H9 (cell line): ENCODE measurements at regions not wholly inside any gene's neighbourhood (a gene's known extent, or its start where the extent isn't known, plus 50 kb on each side); places are given as distances from the start of the nearest gene placed in this dataset.

Source experiments
- DNase-seq: peaks from one replicate; pipeline ENCODE4 v3.0.0-alpha.2; 2017
- H2AFZ ChIP-seq: one replicate; pipeline ENCODE4 v1.6.1; 2013; ENCODE audit warnings: mild to moderate bottlenecking, low read length, control low read depth, moderate library complexity
- H2AK5ac ChIP-seq: 2 replicates; pipeline ENCODE4 v1.6.1; 2013; ENCODE audit warnings: low read length, control low read depth, mixed read lengths; ENCODE audit not compliant: insufficient read length
- H2BK120ac ChIP-seq: one replicate; pipeline ENCODE4 v1.6.1; 2013; ENCODE audit warnings: low read depth, mild to moderate bottlenecking, low read length, control low read depth, inconsistent platforms; ENCODE audit not compliant: poor library complexity, severe bottlenecking
- H2BK12ac ChIP-seq: 2 replicates; pipeline ENCODE4 v1.6.1; 2013; ENCODE audit warnings: low read length, control low read depth, mixed read lengths, low read depth; ENCODE audit not compliant: insufficient read length
- H2BK15ac ChIP-seq: 2 replicates; pipeline ENCODE4 v1.6.1; 2013; ENCODE audit warnings: low read depth, low read length, control low read depth
- H2BK20ac ChIP-seq: one replicate; pipeline ENCODE4 v1.6.1; 2013; ENCODE audit warnings: low read depth, mild to moderate bottlenecking, low read length, control low read depth, inconsistent platforms; ENCODE audit not compliant: poor library complexity, severe bottlenecking
- H2BK5ac ChIP-seq: 2 replicates; pipeline ENCODE4 v1.6.1; 2013; ENCODE audit warnings: low read length, control low read depth, mixed read lengths; ENCODE audit not compliant: insufficient read length
- H3K14ac ChIP-seq: 2 replicates; pipeline ENCODE4 v1.6.1; 2013; ENCODE audit warnings: low read length, control low read depth; ENCODE audit not compliant: insufficient read depth
- H3K18ac ChIP-seq: 2 replicates; pipeline ENCODE4 v1.6.1; 2013; ENCODE audit warnings: low read depth, mild to moderate bottlenecking, mixed read lengths, low read length, control low read depth; ENCODE audit not compliant: insufficient read length
- H3K23ac ChIP-seq: 2 replicates; pipeline ENCODE4 v1.6.1; 2013; ENCODE audit warnings: low read length, control low read depth, mixed read lengths, low read depth; ENCODE audit not compliant: insufficient read length
- H3K23me2 ChIP-seq: 2 replicates; pipeline ENCODE4 v1.6.1; 2013; ENCODE audit warnings: low read depth, mild to moderate bottlenecking, mixed read lengths, low read length, control low read depth; ENCODE audit not compliant: insufficient read length, poor library complexity, severe bottlenecking
- H3K27ac ChIP-seq: 2 replicates; pipeline ENCODE4 v1.5.1; 2013; ENCODE audit warnings: low read length, control low read depth, mixed read lengths, low read depth; ENCODE audit not compliant: insufficient read length
- H3K27me3 ChIP-seq: 2 replicates; pipeline ENCODE4 v1.6.1; 2013; ENCODE audit warnings: low read length, control low read depth, inconsistent platforms; ENCODE audit not compliant: insufficient read depth
- H3K4ac ChIP-seq: 2 replicates; pipeline ENCODE4 v1.6.1; 2013; ENCODE audit warnings: low read depth, mild to moderate bottlenecking, control low read depth, inconsistent platforms, low read length, moderate library complexity
- H3K4me1 ChIP-seq: 2 replicates; pipeline ENCODE4 v1.6.1; 2013; ENCODE audit warnings: low read length, control low read depth, inconsistent platforms; ENCODE audit not compliant: insufficient read depth
- H3K4me2 ChIP-seq: 2 replicates; pipeline ENCODE4 v1.6.1; 2013; ENCODE audit warnings: low read length, control low read depth, mixed read lengths; ENCODE audit not compliant: insufficient read length, insufficient read depth
- H3K56ac ChIP-seq: 2 replicates; pipeline ENCODE4 v1.6.1; 2013; ENCODE audit warnings: low read depth, mild to moderate bottlenecking, mixed read lengths, low read length, control low read depth; ENCODE audit not compliant: insufficient read length
- H3K79me1 ChIP-seq: 2 replicates; pipeline ENCODE4 v1.6.1; 2013; ENCODE audit warnings: low read depth, mild to moderate bottlenecking, moderate library complexity, low read length, control low read depth, inconsistent platforms; ENCODE audit not compliant: insufficient read depth, poor library complexity, severe bottlenecking
- H3K79me2 ChIP-seq: 2 replicates; pipeline ENCODE4 v1.6.1; 2013; ENCODE audit warnings: low read length, control low read depth, inconsistent platforms; ENCODE audit not compliant: insufficient read depth
- H3K9ac ChIP-seq: 2 replicates; pipeline ENCODE4 v1.6.1; 2013; ENCODE audit warnings: low read length, control low read depth, mixed read lengths; ENCODE audit not compliant: insufficient read length; ENCODE audit errors: extremely low read depth
- H3K9me3 ChIP-seq: one replicate; pipeline ENCODE4 v1.6.1; 2013; ENCODE audit warnings: low read depth, low read length, inconsistent platforms; ENCODE audit not compliant: control insufficient read depth
- H3T11ph ChIP-seq: one replicate; pipeline ENCODE4 v1.6.1; 2013; ENCODE audit warnings: mild to moderate bottlenecking, low read length, control low read depth, inconsistent platforms
- H4K20me1 ChIP-seq: one replicate; pipeline ENCODE4 v1.6.1; 2013; ENCODE audit not compliant: control insufficient read depth, insufficient read length, insufficient read depth
- H4K5ac ChIP-seq: 2 replicates; pipeline ENCODE4 v1.6.1; 2013; ENCODE audit warnings: low read depth, mild to moderate bottlenecking, mixed read lengths, low read length, control low read depth; ENCODE audit not compliant: insufficient read length
- H4K8ac ChIP-seq: replicated peaks from 2 replicates; pipeline ENCODE4 v1.6.1; 2013; ENCODE audit warnings: low read length, control low read depth, mixed read lengths, low read depth; ENCODE audit not compliant: insufficient read length
- H4K91ac ChIP-seq: 2 replicates; pipeline ENCODE4 v1.6.1; 2013; ENCODE audit warnings: low read depth, mild to moderate bottlenecking, moderate library complexity, mixed read lengths, low read length, control low read depth; ENCODE audit not compliant: insufficient read length
- H3K27ac Mint-ChIP-seq, 3 experiments: 2 replicates in 2 of 3; 3 replicates in 1 of 3; pipeline ENCODE4 v1.8.0; 2020 to 2021; ENCODE audit warnings: mixed read lengths in 3 of 3, mild to moderate bottlenecking in 1 of 3, moderate library complexity in 1 of 3
- H3K27me3 Mint-ChIP-seq: 2 replicates; pipeline ENCODE4 v1.8.0; 2021; ENCODE audit warnings: low read depth, mild to moderate bottlenecking, moderate library complexity, mixed read lengths
- H3K36me3 Mint-ChIP-seq, 3 experiments: 2 replicates in 2 of 3; 3 replicates in 1 of 3; pipeline ENCODE4 v1.8.0; 2020 to 2021; ENCODE audit warnings: low read depth in 3 of 3, mixed read lengths in 3 of 3; ENCODE audit not compliant: insufficient read depth in 1 of 3
- H3K4me1 Mint-ChIP-seq, 2 experiments: 2 replicates each; pipeline ENCODE4 v1.8.0; 2020; ENCODE audit warnings: mixed read lengths in 2 of 2
- H3K4me3 Mint-ChIP-seq, 2 experiments: 2 replicates in 1 of 2; 3 replicates in 1 of 2; pipeline ENCODE4 v1.8.0; 2020 to 2021; ENCODE audit warnings: mild to moderate bottlenecking in 2 of 2, mixed read lengths in 2 of 2, moderate library complexity in 1 of 2
- H3K9me3 Mint-ChIP-seq, 2 experiments: 2 replicates in 1 of 2; 3 replicates in 1 of 2; pipeline ENCODE4 v1.8.0; 2020; ENCODE audit warnings: mild to moderate bottlenecking in 2 of 2, mixed read lengths in 2 of 2, moderate library complexity in 1 of 2
- WGBS: extraction: QIAGEN DNeasy Blood & Tissue Kit; methylation state at CpG from one replicate; pipeline ENCODE4 v1.1.7; 2013; ENCODE audit warnings: missing lambda C conversion rate, low lambda C conversion rate, mixed read lengths; ENCODE audit not compliant: insufficient read length; ENCODE audit errors: extremely low coverage; 5-methylcytosine and 5-hydroxymethylcytosine counted together
- TF ChIP-seq, protein P1 (sequence below): fragments of 200-600 bp; sonication (generic); conservative IDR thresholded peaks from 3 replicates; pipeline ENCODE4 v1.8.0; 2021; ENCODE audit warnings: antibody characterized with exemption, mild to moderate bottlenecking

DNA sequence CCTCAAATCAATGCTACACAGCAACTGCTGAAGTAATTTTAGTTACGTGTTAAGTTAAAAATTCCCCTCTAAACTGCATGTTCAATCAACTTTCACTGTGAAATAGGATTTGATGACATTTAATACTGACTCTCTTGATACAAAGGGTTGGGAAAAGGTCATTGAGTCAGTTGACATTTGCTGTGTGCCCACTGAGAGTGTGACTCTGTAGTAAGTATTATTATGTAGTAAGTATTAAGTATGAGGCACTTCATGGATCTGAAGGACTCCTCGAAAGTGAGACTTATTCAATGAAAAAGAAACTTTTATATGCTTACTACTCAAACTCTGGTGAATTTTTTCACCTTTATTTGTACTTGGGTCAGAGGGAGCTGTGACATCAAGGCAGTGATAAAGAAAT lies 83.1 kb upstream of the S1PR1 start:
- Histone ChIP-seq H2AFZ (no peak overlapping the region), H3K4ac (no peak overlapping the region), H2BK20ac (no peak overlapping the region), H3K23ac (no peak overlapping the region), H2BK15ac (no peak overlapping the region), H2AK5ac (no peak overlapping the region), H3K18ac (no peak overlapping the region), H4K5ac (no peak overlapping the region), H3K9me3 (no peaks in the 10 kb centered on the region), H3K9ac (no peak overlapping the region), H2BK5ac (no peak overlapping the region), H3K56ac (no peak overlapping the region), H3K4me1 (no peaks in the 10 kb centered on the region; the same call in 1 of the 2 replicates), H3K4me2 (no peak overlapping the region), H3K14ac (no peak overlapping the region), H4K20me1 (no peaks in the 10 kb centered on the region), H3T11ph (no peak overlapping the region), H2BK120ac (no peak overlapping the region), H3K23me2 (no peaks in the 10 kb centered on the region), H3K79me2 (no peaks in the 10 kb centered on the region), H3K27me3 (no peaks in the 10 kb centered on the region), H4K8ac (no peak overlapping the region), H3K27ac (no peak overlapping the region), H3K79me1 (no peaks in the 10 kb centered on the region), H2BK12ac (no peak overlapping the region), H4K91ac (no peak overlapping the region)
- H3K4me1 Mint-ChIP-seq: peaks cover 6 to 11% of the 10 kb centered on the region in 2 experiments
- TF ChIP-seq, protein P1, sequence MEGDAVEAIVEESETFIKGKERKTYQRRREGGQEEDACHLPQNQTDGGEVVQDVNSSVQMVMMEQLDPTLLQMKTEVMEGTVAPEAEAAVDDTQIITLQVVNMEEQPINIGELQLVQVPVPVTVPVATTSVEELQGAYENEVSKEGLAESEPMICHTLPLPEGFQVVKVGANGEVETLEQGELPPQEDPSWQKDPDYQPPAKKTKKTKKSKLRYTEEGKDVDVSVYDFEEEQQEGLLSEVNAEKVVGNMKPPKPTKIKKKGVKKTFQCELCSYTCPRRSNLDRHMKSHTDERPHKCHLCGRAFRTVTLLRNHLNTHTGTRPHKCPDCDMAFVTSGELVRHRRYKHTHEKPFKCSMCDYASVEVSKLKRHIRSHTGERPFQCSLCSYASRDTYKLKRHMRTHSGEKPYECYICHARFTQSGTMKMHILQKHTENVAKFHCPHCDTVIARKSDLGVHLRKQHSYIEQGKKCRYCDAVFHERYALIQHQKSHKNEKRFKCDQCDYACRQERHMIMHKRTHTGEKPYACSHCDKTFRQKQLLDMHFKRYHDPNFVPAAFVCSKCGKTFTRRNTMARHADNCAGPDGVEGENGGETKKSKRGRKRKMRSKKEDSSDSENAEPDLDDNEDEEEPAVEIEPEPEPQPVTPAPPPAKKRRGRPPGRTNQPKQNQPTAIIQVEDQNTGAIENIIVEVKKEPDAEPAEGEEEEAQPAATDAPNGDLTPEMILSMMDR: no peak
- H3K4me3 Mint-ChIP-seq: no peak overlapping the region
- H3K9me3 Mint-ChIP-seq: no peaks in the 10 kb centered on the region
- peaks cover 2% of the 10 kb centered on the region; the same call in 1 of the 2 replicates for H3K27me3 Mint-ChIP-seq
- DNase-seq: no peak
- WGBS: no CpG with 5 or more reads among the region's 2 CpGs
- no peaks in the 10 kb centered on the region for H3K36me3 Mint-ChIP-seq
- no peak overlapping the region for H3K27ac Mint-ChIP-seq
